GM10248 (cell line): ENCODE measurements at regions not wholly inside any gene's neighbourhood (a gene's known extent, or its start where the extent isn't known, plus 50 kb on each side); places are given as distances from the start of the nearest gene placed in this dataset.

ENCODE experiments used
- CTCF ChIA-PET: fragments of 300-600 bp; sonication (Branson Sonifier 250); formaldehyde crosslinking; extraction: SDS; loops from one replicate; lab custom pipeline; 2021; ENCODE audit warnings: antibody characterized with exemption; lab: Yijun Ruan, JAX
- POLR2A ChIA-PET: fragments of 350-650 bp; sonication (Branson Sonifier 250); formaldehyde crosslinking; extraction: SDS; loops from one replicate; lab custom pipeline; 2020; ENCODE audit warnings: antibody characterized with exemption; lab: Yijun Ruan, JAX
- DNase-seq: peaks from one replicate; pipeline ENCODE4 v3.0.0; 2012; ENCODE audit errors: extremely low spot score
- TF ChIP-seq, protein P1 (sequence below): IDR thresholded peaks from 2 replicates; pipeline ENCODE4 v1.5.1; 2012; ENCODE audit warnings: mild to moderate bottlenecking, low read depth; ENCODE audit errors: extremely low read depth, missing control alignments, control extremely low read depth

DNA sequence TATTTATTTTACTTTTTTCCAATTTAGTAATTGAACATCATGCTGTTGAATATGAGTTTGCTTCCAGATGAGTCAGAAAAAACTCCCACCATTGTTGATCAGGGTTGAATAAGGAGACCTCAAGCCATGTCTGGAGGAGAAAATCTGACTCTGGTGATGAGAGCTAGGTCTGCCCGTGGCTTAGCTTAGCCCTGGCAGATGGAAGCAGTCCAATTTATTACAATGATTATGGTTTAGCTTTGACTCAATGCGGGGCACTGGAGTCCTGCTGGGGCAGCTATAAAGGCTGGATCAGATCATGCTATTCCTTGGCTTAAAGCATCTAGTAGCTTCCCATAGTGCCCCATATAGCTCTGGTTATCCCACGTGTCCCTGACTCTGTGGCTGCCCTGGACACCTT is 506.5 kb downstream of the MN1 start:
- ChIA-PET POLR2A (no interaction called here), CTCF (no interaction called here)
- no peak for DNase-seq
- TF ChIP-seq, protein P1, sequence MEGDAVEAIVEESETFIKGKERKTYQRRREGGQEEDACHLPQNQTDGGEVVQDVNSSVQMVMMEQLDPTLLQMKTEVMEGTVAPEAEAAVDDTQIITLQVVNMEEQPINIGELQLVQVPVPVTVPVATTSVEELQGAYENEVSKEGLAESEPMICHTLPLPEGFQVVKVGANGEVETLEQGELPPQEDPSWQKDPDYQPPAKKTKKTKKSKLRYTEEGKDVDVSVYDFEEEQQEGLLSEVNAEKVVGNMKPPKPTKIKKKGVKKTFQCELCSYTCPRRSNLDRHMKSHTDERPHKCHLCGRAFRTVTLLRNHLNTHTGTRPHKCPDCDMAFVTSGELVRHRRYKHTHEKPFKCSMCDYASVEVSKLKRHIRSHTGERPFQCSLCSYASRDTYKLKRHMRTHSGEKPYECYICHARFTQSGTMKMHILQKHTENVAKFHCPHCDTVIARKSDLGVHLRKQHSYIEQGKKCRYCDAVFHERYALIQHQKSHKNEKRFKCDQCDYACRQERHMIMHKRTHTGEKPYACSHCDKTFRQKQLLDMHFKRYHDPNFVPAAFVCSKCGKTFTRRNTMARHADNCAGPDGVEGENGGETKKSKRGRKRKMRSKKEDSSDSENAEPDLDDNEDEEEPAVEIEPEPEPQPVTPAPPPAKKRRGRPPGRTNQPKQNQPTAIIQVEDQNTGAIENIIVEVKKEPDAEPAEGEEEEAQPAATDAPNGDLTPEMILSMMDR = no peak

DNA sequence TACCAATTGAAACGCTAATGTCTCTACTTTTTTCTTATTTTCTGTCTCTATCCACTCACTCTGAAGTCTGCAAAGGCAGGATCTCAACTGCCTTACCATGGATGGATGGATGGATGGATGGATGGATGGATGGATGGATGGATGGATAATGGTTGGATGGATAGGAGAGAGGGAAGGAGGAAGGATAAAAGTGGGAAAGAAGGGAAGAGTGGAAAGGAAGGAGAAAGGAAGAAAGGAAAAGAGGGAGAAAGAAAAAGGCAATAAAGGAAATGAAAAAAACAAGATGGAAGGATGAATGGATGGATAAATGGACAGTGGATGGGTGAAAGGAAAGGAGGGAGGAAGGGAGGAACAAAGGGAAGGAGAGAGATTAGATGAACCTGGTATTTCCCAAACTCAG is 506.0 kb downstream of the MN1 start:
- POLR2A ChIA-PET = no interaction called here
- TF ChIP-seq, protein P1 = no peak
- no peak for DNase-seq
- CTCF ChIA-PET = interaction anchor here (1.0 kb wide), 1 partner anchor 10 kb away, joined by 3 read pairs; no protein-coding TSS in a partner anchor

DNA sequence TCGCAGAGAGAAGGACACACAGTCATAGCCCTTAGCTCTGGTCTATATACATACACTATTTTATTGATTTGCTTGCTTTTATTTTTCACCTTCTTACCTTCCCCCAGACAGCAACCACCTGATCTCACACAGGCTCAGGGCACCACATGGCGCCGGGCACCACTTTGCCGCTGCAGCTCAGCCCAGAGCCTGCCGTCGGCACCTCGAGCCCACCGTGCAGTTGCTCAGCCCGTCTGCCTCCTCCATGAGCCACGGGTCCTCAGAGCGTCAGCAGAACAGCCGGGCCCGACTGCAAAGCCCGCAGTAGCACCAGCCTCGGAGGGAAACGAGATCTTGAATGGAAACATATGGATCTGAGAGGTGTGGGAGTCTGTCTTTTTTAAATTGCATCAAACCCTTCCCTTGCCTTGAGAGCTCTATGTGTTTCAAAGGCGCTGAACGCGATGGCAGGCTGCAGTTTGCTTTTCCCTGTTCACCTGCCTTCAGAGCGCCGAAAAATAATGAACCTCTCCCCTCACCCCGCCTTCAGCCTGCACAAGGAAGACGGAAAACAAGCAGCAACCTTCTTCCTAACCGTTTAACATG is 505.4 kb downstream of the MN1 start:
- ChIA-PET POLR2A (no interaction called here), CTCF (interaction anchor here (1.0 kb wide), 1 partner anchor 9 kb away, joined by 3 read pairs; no protein-coding TSS in a partner anchor)
- no peak for DNase-seq
- TF ChIP-seq, protein P1 = no peak

DNA sequence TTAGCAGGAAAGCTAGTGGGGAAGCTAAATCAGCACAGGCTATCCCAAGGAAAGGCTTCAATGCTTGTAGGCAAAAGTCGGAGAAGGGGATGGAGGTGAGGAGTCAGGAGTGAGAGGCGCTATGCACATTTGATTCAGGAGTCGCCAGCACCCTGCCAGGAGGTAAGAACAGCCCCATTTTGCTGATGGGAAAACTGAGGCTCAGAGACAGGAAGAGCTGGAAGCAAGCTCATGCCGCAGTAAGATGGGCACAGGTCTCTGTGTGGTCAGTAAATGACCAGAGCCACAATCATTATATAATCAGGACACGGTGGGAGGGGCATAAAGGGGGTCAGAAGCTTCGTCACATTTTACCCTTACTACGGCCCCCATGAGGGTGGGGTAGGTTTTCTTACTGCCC is 504.4 kb downstream of the MN1 start:
- POLR2A ChIA-PET = no interaction called here
- TF ChIP-seq, protein P1 = no peak
- CTCF ChIA-PET = no interaction called here
- DNase-seq = no peak

DNA sequence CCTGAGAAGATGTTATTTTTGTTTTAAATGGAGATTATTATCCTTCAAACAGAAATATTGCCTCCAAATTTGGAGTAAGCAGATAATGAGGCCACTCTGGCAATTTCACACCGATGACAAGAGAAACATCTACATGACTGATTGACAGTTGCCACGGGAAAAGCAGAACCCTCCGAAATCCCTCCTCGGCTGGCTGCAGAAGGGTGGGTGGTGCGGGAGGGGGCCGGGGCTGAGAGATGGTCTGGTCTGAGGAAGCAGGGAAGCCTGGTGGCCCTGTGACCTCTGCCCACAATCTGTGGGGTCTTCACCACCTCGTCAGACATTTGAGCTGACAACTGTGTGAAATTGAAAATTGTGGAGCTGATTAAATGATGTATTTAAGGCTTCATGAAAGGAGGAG is 503.2 kb downstream of the MN1 start:
- TF ChIP-seq, protein P1 = no peak
- ChIA-PET POLR2A (no interaction called here), CTCF (no interaction called here)
- no peak for DNase-seq

DNA sequence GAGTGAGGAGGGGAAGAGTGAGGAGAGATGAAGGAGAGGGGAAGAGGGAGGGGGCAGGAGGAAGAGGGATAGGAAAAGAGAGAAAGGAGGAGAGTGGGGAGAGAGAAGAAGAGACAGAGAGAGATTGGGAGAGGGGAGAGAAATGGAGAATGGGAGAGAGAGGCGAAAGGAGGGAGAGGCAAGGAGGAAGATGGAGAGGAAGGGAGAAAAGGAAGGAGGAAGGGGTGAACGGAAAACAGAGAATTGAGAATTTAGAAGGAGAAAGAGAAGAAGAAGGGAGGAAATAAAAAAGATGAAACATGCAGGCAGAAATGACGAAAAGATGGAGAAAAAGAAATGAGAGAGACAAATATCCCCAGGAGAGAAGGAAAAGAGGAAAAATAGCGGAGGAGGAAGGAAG is 502.8 kb downstream of the MN1 start:
- DNase-seq = no peak
- POLR2A ChIA-PET = no interaction called here
- TF ChIP-seq, protein P1 = no peak
- CTCF ChIA-PET = no interaction called here
